DOHH2 (cell line): ENCODE measurements at regions not wholly inside any gene's neighbourhood (a gene's known extent, or its start where the extent isn't known, plus 50 kb on each side); places are given as distances from the start of the nearest gene placed in this dataset.

Experiments used
- CTCF ChIP-seq: fragments of 200-600 bp; sonication (generic); IDR thresholded peaks from one replicate; pipeline ENCODE4 v1.5.1; 2014; ENCODE audit warnings: antibody characterized with exemption, mild to moderate bottlenecking, low read depth, low read length; ENCODE audit not compliant: poor library complexity, severe bottlenecking
- EZH2phosphoT487 ChIP-seq: fragments of 200-600 bp; sonication (generic); IDR thresholded peaks from 2 replicates; pipeline ENCODE4 v1.6.1; 2017; ENCODE audit warnings: borderline replicate concordance, mild to moderate bottlenecking, antibody characterized with exemption, low read length, moderate library complexity, mixed read lengths

GRCh38 chr4:120536884-120537283 lies 385.6 kb downstream of the PRDM5 start:
- TF ChIP-seq CTCF, result no peak
- no peak for TF ChIP-seq EZH2phosphoT487
